ENCODE measurements at regions not wholly inside any gene's neighbourhood (a gene's known extent, or its start where the extent isn't known, plus 50 kb on each side); places are given as distances from the start of the nearest gene placed in this dataset.
"Not testable (repeated sequence)": the region's sequence is repeated elsewhere in the genome, so short reads cannot be mapped to it uniquely, and the experiment has no call there.

DNA sequence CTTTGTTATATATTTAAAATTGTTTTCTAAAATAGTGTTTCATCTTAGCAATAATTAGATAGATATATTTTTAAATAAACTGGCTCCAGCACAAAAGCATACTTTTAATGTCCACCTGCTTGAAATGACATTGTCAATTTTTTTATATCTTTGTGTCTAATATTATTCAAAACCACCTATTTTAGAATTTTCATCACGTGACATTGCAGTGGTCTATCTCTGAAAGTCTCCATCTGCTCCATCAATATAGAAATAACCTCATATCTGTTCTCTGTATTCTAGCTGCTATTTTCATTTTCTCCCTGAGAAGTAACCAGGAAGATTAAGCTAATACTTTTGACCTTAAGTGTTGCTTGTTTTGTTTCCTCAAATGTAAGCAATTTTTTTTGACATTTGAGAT, 248.0 kb upstream of the CNTNAP5 start:
- no peak for DNase-seq (ENCODE audit: low read depth)
- no peak overlapping the region for H3K4me3 ChIP-seq (ENCODE audit: low read depth, low read length)
- TF ChIP-seq, protein P1, sequence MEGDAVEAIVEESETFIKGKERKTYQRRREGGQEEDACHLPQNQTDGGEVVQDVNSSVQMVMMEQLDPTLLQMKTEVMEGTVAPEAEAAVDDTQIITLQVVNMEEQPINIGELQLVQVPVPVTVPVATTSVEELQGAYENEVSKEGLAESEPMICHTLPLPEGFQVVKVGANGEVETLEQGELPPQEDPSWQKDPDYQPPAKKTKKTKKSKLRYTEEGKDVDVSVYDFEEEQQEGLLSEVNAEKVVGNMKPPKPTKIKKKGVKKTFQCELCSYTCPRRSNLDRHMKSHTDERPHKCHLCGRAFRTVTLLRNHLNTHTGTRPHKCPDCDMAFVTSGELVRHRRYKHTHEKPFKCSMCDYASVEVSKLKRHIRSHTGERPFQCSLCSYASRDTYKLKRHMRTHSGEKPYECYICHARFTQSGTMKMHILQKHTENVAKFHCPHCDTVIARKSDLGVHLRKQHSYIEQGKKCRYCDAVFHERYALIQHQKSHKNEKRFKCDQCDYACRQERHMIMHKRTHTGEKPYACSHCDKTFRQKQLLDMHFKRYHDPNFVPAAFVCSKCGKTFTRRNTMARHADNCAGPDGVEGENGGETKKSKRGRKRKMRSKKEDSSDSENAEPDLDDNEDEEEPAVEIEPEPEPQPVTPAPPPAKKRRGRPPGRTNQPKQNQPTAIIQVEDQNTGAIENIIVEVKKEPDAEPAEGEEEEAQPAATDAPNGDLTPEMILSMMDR (IDR thresholded peaks at IDR 0.05; ENCODE audit: insufficient read depth, low read length): no peak

- H3K4me3 ChIP-seq (ENCODE audit: low read depth, low read length): no peak overlapping the region
- no peak for DNase-seq (ENCODE audit: low read depth)
- TF ChIP-seq, protein P1 (IDR thresholded peaks at IDR 0.05; ENCODE audit: insufficient read depth, low read length): no peak
Observed at GRCh38 chr2:123783164-123783563, 241.9 kb upstream of the CNTNAP5 start.

- TF ChIP-seq, protein P1 (IDR thresholded peaks at IDR 0.05; ENCODE audit: insufficient read depth, low read length): no peak
- H3K4me3 ChIP-seq (ENCODE audit: low read depth, low read length): no peak overlapping the region
- no peak for DNase-seq (ENCODE audit: low read depth)
Observed at GRCh38 chr2:123785332-123785731, 239.8 kb upstream of the CNTNAP5 start.

DNA sequence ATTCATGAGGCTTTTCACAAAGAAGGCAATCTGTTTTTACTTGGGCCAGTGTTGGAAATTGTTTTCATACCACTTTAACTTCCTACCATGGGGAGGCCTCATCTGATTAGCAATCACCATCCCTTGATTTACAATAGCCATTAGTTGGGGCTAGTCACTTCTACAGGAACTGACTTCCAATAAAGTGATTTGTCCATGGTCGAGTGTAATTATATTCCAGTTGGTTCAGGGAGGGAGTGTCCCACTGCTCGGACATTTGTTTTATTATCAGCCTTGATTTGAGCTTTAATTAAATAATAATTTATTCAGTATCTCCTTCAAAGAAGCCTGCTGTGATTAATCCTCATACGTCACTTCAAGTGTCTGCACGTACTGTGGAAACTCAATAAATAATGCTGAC, 233.9 kb upstream of the CNTNAP5 start:
- TF ChIP-seq, protein P1 (IDR thresholded peaks at IDR 0.05; ENCODE audit: insufficient read depth, low read length): no peak
- DNase-seq (ENCODE audit: low read depth): no peak
- H3K4me3 ChIP-seq (ENCODE audit: low read depth, low read length): no peak overlapping the region

GRCh38 chr2:123791684-123792083, 233.4 kb upstream of the CNTNAP5 start:
- DNase-seq (ENCODE audit: low read depth): no peak
- TF ChIP-seq, protein P1 (IDR thresholded peaks at IDR 0.05; ENCODE audit: insufficient read depth, low read length): no peak
- H3K4me3 ChIP-seq (ENCODE audit: low read depth, low read length): no peak overlapping the region

GRCh38 chr2:123804126-123804525, 221.0 kb upstream of the CNTNAP5 start:
- H3K4me3 ChIP-seq (ENCODE audit: low read depth, low read length); DNase-seq (ENCODE audit: low read depth): not testable (repeated sequence)

DNA sequence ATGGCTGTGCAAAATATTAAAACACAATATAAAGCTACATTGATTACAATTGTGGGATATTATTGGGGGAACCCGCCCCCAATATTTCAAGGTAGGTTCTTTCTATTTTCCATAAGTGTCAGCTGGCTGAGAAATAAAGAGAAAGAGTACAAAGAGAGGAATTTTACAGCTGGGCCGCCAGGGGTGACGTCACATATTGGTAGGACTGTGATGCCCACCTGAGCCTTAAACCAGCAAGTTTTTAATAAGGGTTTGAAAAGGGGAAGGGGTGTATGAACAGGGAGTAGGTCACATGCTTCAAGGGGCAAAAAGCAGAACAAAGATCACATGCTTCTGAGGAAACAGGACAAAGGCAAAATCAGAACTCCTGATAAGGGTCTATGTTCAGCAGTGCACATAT, 219.3 kb upstream of the CNTNAP5 start:
- not testable (repeated sequence) for H3K4me3 ChIP-seq (ENCODE audit: low read depth, low read length); DNase-seq (ENCODE audit: low read depth)

- TF ChIP-seq, protein P1 (IDR thresholded peaks at IDR 0.05; ENCODE audit: insufficient read depth, low read length): no peak
- H3K4me3 ChIP-seq (ENCODE audit: low read depth, low read length): no peak overlapping the region
- DNase-seq (ENCODE audit: low read depth): no peak
Observed at GRCh38 chr2:123808243-123808642, 216.8 kb upstream of the CNTNAP5 start.
